ENCODE measurements at regions not wholly inside any gene's neighbourhood (a gene's known extent, or its start where the extent isn't known, plus 50 kb on each side); places are given as distances from the start of the nearest gene placed in this dataset.

DNA sequence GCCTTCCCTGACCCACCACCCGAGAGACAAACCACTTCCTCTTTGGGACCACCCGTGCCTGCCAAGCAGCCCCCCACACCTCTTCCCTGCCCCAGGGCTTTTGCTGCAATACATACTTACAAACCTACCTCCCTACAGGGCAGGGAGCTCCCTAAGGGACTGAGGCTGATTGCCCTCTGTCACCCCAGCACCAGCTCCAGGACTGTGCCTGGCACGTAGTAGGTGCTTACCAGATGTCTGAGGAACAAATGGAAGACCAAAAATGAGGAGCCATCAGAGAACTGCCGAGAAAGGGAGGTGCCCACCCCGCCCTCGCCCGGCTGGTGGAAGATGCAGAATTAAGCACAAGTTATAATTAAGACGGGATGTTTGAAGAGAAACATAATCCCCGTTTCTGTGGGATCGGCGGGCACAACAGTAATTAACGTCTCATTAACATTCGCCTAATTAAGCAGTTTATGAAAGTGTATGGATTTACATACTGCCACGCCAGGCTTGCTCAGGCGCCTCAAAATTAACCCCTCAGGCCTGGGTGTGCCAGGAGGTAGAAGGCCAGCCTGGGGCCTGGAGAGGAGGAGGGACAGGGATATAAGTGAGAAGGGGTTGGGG is 130.1 kb upstream of the LINGO1 start:
- no peak for DNase-seq
- intact Hi-C loops (cut with DNase I) = no loop called here

DNA sequence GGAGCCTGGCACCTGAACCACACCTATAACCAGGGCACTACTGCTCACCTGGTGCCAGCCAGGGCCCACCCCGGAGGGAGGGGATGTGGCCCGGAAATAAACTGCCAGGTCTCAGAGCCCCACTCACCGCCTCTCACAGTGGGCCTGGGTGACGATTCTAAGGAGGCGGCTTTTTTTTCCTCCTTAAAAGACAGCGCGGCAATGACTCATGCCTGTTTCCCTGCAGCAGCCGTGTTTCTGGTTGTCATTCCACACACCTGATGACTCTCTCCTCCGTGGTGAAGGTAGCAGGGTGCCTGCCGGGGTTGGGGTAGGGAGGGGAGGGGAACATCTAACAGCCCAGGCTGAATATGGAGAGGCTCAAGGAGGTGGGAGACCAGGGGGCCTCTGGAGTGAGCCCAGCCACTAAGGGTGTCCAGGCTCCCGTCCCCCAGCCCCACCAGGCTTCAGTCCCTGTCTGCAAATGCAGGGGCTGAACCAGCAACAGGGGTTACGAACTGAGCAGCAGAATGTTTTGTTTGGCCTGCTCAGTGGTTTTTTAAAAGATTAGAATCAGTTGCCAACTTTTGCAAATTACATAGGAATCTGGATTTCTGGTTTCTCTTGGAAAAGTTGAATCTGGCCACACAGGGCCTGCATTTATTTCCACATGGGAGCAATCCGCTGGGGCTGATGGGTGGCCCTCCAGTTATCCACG is 127.3 kb upstream of the LINGO1 start:
- intact Hi-C loops (cut with DNase I) = no loop called here
- DNase-seq = peak; percentile 33 to 91 (median 69)

DNA sequence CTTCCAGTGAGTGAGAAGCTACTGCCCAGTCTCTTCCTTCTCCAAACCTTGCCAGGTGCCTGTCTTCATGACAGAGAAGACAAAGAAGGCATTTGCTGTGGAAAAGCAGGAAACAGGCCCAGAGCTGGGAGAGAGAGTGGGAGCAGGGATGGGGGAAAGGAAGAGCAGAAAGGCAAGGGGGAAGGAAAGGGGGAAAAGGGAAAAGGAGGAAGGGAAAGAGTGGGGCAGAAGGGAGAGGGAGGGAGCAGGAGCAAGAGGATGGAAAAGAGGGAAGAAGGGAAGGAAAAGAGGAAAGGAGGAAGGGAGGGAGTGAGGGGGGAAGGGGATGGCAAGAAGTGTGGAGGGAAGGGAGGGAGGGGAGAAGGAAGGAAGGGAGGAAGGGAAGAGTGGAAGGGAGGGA is 121.2 kb upstream of the LINGO1 start:
- DNase-seq = no peak
- intact Hi-C loops (cut with DNase I) = no loop called here

DNA sequence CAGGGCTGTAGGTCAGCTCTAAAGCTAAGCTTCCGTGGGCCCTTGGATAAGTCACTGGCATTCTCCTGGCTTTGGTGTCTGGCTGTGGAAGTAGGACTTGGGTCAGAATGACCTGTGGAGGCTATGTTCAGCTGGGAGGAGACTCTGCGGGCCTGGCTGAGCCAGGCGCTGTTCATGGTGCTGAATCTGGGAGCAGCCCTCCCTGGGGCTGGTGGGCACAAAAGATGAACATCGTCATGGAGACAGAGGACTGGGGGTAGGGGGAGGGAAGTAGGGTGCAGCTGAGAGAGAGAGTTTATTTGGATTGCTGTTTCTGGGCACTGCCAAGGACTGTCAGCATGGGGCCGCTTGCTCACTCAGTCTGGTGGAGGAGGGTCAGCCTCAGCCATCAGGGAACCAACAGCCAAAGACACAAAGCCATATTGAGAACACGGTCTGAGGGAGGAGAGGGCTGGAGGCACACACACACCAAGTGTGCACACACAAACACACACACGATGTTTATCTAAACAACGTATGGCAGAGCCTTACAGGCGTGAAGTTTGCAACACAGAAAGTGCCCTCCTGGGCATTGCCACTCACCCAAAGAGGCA is 120.7 kb upstream of the LINGO1 start:
- peak in 4 of 42 donors; percentile 9 to 31 (median 15) for DNase-seq
- intact Hi-C loops (cut with DNase I) = no loop called here

DNA sequence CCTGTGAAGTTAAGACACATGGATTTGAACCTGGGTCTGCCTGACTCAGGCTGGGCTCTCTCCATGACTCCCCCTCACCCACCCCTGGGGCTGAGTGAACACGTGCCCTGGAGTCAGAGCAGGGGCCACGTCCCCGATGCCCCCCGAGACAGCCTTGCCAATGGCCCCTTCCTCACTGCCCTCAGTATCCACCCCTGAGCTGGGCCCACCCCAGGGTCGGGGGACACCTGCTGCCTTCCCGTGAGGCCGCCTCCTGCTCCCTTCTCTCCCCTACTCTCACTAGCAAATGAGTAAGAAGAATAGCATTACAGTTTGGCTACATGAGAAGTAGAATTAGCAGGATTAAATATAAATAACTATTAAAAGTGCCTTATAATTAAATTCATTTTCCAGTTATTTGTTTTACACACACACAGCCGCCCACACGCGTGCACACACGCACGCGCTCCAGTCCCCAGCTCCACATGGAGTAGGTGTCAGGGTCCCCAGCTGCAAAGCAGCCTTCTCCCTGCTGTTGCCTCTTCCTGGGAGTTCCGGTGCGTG is 117.4 kb upstream of the LINGO1 start:
- peak in 7 of 42 donors; percentile 7 to 35 (median 21) for DNase-seq
- intact Hi-C loops (cut with DNase I) = no loop called here

DNA sequence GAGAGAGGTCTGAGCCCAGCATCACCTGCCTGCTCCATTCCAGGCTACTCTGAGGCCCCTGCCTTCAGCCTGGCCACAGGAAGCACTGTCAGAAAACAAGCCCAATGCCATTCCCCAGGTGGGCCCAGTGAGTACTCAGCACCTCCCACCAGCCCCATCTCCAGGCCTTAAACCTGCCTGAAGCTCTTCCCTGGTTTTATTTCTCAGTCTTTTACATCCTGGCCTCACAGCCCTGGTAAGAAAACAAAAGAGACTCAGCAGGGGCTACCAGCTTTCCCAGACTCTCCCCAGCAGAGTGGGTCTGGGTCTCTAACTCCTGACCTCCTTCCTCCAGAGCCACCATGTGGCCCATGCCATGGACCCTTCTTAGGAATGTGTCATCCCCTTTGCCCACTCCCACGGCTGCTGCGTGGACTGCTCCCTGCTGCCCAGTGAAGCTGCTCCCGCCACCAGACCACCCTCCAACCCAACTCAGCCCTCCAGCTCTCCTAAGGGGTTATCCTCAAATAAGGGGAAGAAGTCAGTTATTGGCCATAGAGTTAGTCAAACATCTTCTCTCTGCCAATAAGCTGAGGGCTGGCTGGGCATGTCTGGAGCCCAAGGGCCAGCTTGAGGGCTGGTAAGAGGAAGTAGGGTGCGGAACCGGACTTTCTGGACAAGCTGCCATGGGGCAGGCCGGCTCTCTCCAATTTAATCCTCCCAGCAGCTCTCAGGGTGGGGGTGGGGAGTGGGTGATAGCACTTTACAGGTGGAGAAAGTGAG is 116.7 kb upstream of the LINGO1 start:
- intact Hi-C loops (cut with DNase I) = no loop called here
- no peak for DNase-seq

DNA sequence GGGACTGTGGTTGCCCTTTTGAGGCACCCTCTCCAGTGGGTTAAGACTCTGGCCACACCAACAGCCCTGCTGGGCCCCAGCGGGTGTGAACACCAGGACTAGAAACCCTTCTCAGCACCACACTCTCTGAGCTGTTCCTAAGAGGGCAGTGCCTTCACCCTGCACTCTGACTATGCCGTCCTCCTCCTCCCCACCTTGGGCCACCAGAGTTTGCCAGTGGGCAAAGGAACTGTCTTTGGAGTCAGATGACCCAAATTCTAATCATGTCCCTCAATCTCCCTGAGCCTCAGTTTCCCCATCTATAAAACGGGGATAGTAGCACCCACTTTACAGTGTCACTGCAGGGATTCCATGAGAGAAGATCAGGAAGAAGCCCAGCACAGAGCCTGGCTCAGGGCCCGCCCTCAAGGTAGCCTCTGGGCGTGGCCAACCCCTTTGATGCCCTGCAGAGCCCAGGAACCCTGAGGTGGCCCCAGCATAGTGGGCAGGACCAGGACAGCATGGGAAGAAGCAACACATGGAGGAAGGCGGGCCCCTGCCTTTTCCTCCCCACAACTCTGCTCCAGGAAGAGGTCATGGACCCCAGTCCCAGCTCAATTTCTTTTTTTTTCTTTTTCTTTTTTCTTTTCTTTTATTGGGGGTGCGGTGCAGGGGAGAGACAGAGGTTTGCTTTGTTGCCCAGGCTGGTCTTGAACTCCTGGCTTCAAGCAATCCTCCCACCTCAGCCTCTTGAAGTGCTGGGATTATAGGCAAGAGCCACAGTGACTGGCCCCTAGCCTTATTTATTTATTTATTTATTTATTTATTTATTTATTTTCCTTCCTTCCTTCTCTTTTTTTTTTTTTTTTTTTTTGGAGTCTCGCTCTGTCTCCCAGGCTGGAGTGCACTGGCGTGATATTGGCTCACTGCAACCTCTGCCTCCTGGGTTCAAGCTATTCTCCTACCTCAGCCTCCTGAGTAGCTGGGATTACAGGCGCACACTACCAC is 115.7 kb upstream of the LINGO1 start:
- DNase-seq = no peak
- intact Hi-C loops (cut with DNase I) = no loop called here

DNA sequence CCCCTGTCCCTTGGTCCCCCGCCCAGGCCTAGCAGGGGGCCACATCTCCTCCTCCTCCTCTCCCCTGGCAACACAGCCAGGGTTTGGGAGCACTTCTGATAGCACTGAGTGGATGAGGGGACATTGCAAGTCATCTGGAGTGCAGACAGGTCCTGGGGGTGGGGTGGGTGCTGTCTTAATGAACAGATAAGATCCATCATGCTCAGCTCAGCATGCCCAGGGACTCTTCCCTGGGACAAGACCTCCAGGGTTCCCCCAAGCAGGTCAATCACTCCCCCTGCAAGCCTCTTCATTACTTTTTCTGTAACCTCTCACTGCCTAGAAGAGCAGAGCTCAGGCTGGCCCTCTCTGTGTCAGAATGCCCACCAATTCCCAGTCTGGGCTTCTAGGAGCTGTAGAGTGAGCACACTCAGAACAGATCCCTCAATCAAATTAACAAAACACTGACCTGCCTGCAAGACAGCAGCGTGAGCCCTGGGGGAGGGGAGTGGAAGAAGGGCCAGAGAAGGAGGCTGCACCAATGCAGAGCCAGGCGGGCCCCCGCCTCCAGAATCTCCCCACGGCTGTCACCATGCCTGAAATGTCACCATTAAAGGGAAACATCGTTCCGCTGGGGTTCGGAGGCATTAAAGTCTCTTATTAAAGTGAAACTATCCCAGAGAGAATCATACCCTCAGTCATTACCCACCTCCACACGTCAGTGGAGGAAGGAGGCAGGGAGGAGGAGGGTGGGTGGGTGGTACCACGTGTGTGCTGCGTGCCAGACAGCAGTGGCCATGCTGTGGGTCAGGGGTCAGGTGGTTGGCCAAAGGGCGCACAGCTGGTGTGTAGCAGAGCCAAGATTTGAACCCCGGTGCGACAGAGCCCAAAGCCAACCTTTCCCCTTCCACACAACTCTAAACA is 114.7 kb upstream of the LINGO1 start:
- peak in 8 of 42 donors; percentile 4 to 44 (median 25) for DNase-seq
- intact Hi-C loops (cut with DNase I) = no loop called here

DNA sequence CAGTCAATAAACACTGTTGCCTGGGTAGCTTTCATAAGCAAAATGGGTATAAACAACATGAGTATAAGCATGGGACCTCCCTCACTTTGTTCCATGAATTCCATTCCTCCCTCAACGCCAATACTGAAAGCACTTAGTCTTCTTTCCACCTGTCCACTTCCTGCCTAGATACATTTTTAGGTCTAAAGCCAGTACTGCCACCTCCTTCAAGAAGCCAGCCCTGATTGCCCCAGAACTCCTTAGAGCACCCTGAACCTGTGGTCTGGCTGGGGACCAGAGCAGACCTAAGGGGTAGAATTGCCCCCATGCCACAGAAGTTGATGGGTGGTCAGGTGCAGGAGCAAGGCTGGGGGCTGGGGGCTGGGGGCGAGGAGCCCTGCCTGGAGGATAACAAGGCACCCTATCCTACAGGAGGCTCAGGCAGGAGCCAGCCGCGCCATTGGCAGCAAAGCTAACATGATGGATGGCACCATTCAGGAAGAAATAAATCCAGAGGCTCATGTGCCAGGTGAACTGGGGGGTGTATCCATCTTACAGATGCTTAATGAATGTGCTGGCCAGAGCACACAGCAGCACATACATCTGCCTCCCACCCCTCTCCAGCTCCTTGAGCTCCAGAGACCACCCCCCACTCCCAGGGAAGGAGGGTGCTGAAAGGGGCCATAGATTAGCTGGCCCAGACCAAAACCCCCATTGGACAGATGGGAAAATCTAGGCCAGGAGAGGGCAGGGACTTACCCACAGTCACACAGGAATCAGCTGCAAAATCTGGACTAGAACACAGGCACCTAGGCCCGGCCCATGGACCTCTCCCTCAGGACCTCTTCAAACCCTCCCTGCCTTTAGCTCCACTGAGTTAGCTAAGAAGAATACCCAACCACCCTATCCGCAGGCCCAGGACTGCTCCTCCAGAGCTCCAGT is 113.8 kb upstream of the LINGO1 start:
- intact Hi-C loops (cut with DNase I) = no loop called here
- no peak for DNase-seq

DNA sequence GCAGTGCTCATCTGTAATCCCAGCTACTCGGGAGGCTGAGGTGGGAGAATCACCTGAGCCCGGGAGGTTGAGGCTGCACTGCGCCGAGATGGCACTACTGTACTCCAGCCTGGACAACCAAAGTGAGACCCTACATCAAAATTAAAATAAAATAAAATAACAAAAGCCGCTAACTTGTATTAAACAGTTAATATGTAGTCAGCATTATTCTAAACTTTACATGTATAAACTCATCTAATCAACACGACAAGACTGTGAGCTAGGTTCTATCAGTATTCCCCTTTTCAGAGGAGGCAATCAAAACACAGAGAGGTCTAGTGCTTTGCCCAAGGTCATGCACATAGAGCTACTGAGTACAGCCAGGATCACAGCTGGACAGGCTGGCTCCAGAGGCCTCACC is 111.7 kb upstream of the LINGO1 start:
- DNase-seq = no peak
- intact Hi-C loops (cut with DNase I) = no loop called here

DNA sequence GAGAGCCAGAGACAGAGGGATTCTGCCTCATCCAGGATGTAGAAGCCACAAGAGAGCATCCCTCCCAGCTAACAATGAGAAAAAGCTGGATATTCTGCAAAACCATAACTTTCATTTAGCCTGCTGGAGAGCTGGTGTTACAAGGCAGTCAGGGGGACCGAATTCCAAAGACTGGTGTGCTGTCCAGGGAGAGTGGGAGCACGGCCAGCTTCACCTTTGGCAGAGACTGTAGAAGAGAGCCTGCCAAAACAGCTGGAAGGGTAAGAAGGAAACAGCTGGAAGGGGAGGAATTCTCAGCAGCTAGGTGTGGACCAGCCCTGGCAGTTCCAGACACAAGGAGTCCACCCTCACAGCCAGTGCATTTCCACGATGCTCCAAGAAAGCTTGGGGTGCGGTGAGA is 109.9 kb upstream of the LINGO1 start:
- intact Hi-C loops (cut with DNase I) = no loop called here
- no peak for DNase-seq

DNA sequence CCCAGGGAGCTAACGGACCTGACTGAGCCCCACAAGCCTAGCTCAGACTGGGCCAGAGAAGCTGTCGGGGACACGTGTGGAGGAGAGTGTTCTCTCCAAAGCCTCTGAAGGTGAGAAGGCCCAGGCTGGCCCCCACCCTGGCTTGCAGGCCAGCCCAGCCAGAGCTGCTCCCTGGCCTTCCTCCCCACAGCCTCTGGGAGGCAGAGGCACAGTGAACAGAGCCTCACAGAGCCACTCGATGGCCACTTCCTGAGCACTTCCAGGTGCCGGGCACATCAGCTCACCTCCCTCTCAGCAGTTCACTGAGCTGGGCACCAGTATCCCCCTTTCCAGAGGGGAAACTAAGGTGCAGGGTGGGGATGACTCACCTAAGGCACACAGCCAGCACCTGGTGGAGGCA is 109.4 kb upstream of the LINGO1 start:
- intact Hi-C loops (cut with DNase I) = no loop called here
- no peak for DNase-seq

DNA sequence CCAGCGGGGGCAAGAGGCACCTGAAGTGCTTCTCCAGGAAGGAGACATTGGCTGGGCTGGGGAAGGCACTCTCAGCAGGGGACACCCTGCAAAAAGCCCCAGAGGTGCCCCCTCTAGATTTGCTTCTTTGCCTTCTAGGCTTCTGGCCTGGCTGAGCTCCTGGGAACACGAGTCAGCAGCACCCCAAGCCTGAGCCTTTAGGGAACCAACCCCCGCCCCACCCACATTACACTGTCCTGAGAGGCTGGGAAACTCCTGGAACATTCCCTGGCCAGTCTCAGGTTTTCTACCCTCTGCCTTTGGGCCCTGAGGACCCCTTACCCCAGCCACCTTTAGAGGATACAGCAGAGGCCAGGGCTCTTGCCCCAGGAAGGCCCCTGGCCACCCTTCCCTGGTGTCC is 108.4 kb upstream of the LINGO1 start:
- no peak for DNase-seq
- intact Hi-C loops (cut with DNase I) = no loop called here

DNA sequence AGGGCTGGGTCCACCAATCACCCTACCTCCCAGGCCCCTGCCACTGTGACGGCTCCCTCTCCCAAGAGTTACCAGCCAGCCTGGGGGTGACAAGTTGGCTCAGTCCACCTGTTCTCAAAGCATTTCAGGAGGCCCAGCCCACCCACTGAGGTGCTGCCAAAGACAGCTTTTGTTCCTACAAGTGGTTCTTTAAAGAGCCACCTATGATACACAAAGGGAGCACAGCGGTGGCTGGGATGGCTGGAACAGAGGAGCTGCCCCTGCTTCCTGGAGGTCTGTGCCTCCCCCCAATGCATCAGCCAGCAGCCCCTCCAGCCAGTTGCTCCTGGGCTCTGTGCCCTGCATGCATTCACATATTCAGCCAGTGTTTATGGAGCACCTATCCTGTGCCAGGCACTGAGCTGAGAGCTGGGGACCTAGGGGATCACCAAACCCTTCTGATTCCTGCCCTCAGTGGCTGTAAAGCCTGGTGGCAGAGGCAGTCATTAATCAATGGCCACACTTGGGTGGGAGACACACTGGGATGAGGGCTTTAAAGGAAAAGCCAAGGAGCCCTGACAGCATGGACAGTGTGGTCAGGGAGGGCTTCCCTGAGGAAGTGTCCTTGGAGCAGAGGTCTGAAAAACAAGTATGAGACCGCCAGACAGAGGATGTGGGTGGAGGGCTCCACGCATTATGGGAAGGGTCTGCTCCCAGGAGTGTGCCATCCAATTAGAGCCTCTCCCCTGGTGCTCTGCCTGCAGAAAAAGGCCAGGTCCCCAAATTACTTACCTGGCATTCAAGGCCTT is 107.1 kb upstream of the LINGO1 start:
- intact Hi-C loops (cut with DNase I) = no loop called here
- DNase-seq = no peak

DNA sequence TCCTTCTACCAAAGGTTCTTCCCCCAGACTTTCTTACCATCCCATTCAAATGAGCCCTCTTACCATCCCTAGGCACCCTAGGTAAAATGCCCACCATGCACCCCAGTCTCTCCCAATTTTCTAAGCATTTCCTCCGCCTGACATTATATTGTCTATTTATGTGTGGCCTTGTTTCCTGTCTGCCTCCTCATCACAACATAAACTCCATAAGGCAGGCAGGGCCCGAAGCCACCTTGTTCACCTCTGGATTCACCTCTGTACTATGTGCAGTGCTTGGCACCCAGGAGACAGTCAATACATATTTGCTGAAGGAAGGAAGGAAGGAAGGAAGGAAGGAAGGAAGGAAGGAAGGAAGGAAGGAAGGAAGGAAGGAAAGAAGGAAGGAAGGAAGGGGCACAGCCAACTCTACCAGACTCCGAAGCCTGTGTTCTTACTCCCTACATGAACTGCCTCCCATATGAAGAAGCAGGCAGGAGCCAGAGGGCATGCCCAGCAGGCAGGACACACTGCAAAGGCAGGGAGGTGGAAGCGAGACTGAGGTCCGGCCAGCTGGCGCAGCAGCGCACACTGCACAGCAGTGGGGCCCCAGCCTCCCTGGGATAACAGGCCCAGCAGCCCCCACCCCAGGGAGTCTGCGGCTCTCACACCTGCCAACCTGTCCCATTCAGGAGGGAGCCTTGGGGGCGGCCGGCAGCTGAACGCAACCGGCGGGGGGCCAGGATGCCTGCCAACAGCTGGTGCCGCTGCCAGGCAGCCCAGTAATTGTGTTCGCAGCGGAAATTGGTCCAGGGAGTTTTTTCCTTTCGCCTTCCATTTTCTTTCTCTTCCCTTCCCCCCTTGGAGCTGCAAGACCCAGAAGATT is 106.0 kb upstream of the LINGO1 start:
- peak in 7 of 42 donors; percentile 10 to 39 (median 19) for DNase-seq
- intact Hi-C loops (cut with DNase I) = no loop called here

All from head of caudate nucleus (tissue), 42 donors.